Esophagus muscularis mucosa (tissue), 4 donors: ENCODE measurements at regions not wholly inside any gene's neighbourhood (a gene's known extent, or its start where the extent isn't known, plus 50 kb on each side); places are given as distances from the start of the nearest gene placed in this dataset.
A peak's percentile ranks its signal among the peaks of the same experiment; 100 is the strongest.

Experiments used
- DNase-seq: peaks from one replicate; pipeline ENCODE4 v3.0.0-alpha.2; 2017; ENCODE audit errors: extremely low spot score
- H3K27ac ChIP-seq, 4 donors: fragments of 200-600 bp; sonication (generic); replicated peaks in 1 of 4; 1 replicate in 3 of 4; 2 replicates in 1 of 4; pipeline ENCODE4 v1.5.1; 2016 to 2019; ENCODE audit warnings: mild to moderate bottlenecking in 1 of 4
- H3K27me3 ChIP-seq, 4 donors: fragments of 200-600 bp; sonication (generic); one replicate each; pipeline versions ENCODE4 v1.5.1 to v1.6.0; 2016 to 2019
- H3K36me3 ChIP-seq, 4 donors: fragments of 200-600 bp; sonication (generic); one replicate each; pipeline ENCODE4 v1.5.1; 2016 to 2019
- H3K4me1 ChIP-seq, 4 donors: fragments of 200-600 bp; sonication (generic); one replicate each; pipeline ENCODE4 v1.5.1; 2016 to 2019
- H3K4me3 ChIP-seq, 4 donors: fragments of 200-600 bp; sonication (generic); 1 replicate in 2 of 4; 2 replicates in 2 of 4; pipeline ENCODE4 v1.5.1; 2016 to 2019; ENCODE audit warnings: mild to moderate bottlenecking in 4 of 4, moderate library complexity in 1 of 4
- H3K9me3 ChIP-seq, 4 donors: fragments of 200-600 bp; sonication (generic); 1 replicate in 3 of 4; 2 replicates in 1 of 4; pipeline ENCODE4 v1.5.1; 2016 to 2019
- EP300 ChIP-seq: sonication (generic); formaldehyde crosslinking; IDR thresholded peaks from one replicate; pipeline ENCODE4 v1.6.1; 2017; ENCODE audit warnings: antibody characterized with exemption
- POLR2A ChIP-seq: fragments of 450-650 bp; IDR thresholded peaks from one replicate; pipeline ENCODE4 v1.6.1; 2017; ENCODE audit warnings: antibody characterized with exemption, moderate library complexity, mild to moderate bottlenecking, low read depth
- POLR2AphosphoS5 ChIP-seq, 2 donors: sonication (generic); formaldehyde crosslinking; IDR thresholded peaks; one replicate each; pipeline ENCODE4 v1.6.1; 2017; ENCODE audit warnings: antibody characterized with exemption in 2 of 2
- WGBS: methylation state at CpG from one replicate; pipeline ENCODE4 v1.1.5; 2018; 5-methylcytosine and 5-hydroxymethylcytosine counted together
- intact Hi-C: fragments of 100-400 bp; cut with DNase I; formaldehyde crosslinking; loops from one replicate; pipeline ENCODE4 v1.15.1; 2023
- TF ChIP-seq, protein P1 (sequence below), 3 experiments: fragments of 200-600 bp in 2 of 3; fragments of 450-650 bp in 1 of 3; sonication (generic) in 2 of 3; IDR thresholded peaks; one replicate each; pipeline ENCODE4 v1.5.1; 2017 to 2019; ENCODE audit warnings: antibody characterized with exemption in 3 of 3, mild to moderate bottlenecking in 2 of 3, moderate library complexity in 1 of 3

DNA sequence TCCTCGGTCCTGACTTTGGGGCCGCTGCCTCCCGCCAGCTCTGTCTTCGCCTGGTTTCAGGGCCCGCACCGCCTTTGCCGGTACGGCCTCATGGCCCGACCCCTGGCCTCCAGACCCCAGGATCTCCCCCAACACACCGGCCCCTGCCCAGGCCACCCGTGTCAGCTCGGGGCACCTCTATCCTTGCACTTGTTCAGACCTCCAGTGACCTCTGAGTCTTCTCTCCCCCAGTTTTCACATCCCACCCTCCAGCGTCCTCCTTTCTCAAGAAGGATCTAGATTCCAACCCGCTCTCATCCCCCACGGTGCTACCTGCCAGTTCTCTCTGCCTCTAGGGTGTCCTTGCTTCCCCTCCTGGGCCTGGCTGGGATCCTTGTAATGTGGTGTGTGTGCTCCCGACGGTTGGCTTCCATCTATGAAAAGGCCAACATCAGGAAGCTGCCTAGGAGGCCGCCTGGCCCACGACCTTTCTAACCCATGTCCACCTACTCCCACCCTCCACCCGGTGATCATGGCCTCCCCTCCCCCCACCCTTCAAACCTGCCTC lies 61.1 kb downstream of the SPATA31C2 start:
- TF ChIP-seq POLR2A (no peak), EP300 (no peak), POLR2AphosphoS5 (IDR thresholded peaks at IDR 0.05) (no peak)
- TF ChIP-seq, protein P1, sequence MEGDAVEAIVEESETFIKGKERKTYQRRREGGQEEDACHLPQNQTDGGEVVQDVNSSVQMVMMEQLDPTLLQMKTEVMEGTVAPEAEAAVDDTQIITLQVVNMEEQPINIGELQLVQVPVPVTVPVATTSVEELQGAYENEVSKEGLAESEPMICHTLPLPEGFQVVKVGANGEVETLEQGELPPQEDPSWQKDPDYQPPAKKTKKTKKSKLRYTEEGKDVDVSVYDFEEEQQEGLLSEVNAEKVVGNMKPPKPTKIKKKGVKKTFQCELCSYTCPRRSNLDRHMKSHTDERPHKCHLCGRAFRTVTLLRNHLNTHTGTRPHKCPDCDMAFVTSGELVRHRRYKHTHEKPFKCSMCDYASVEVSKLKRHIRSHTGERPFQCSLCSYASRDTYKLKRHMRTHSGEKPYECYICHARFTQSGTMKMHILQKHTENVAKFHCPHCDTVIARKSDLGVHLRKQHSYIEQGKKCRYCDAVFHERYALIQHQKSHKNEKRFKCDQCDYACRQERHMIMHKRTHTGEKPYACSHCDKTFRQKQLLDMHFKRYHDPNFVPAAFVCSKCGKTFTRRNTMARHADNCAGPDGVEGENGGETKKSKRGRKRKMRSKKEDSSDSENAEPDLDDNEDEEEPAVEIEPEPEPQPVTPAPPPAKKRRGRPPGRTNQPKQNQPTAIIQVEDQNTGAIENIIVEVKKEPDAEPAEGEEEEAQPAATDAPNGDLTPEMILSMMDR (IDR thresholded peaks at IDR 0.05): no peak
- Histone ChIP-seq H3K27me3 (no peaks in the 10 kb centered on the region), H3K27ac (peak overlapping the region; percentile 82 to 89 (median 86)), H3K36me3 (no peaks in the 10 kb centered on the region), H3K4me1 (peaks cover 9 to 20% (median 18%) of the 10 kb centered on the region in 4 donors), H3K9me3 (no peaks in the 10 kb centered on the region), H3K4me3 (peak overlapping the region; percentile 57 to 68 (median 65))
- DNase-seq: no peak
- WGBS: 34% methylated on average over 18 of the region's 20 CpGs
- intact Hi-C loops: loop anchor here (5.0 kb wide), 1 partner anchor 310 kb away; the partner anchor contains the start of gene SPIN1

DNA sequence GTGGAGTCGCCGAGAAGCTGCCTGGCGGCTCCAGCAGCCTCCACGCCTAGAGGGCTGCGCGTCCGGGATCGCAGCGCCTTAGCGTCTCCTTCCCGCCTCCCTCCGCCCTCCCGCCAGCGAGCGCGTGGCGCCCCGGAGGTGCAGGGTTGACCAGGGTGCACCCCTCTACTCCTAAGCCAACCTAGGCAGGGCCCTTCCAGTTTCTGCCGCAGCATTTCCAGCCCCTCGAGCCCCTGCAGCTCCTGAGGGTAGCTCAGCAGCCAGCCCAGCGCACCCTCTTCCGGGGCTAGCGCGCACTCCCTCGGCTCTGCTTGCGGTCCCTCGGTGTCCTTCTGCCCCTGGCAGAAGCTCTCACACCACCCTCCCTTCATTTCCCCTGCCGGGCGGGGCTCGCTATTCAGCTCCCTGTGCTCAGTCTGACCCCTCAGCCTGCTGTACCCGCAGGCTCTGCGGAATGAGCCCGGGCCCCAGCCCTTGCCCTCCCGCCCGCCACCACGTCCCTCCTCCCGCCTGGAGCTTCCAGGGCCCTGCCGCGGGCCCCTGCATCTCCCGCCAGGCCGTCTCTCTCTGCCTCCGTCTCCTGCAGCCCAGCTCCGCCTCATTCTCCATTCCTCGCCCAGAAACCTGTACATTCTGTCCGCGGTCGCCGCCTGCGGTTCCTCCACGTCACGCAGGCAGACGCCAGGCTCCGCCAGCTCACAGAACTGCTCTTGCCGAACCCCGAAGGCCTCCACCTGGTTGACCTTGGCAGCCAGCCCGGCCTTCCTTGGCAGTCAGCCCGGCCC lies 61.8 kb downstream of the SPATA31C2 start:
- DNase-seq: no peak
- 1% methylated on average over 33 of the region's 57 CpGs for WGBS
- peak overlapping the region; percentile 82 to 89 (median 86) for H3K27ac ChIP-seq
- no peaks in the 10 kb centered on the region for H3K9me3 ChIP-seq
- H3K4me1 ChIP-seq: peaks cover 9 to 20% (median 18%) of the 10 kb centered on the region in 4 donors
- H3K27me3 ChIP-seq: no peaks in the 10 kb centered on the region
- intact Hi-C loops: loop anchor here (5.0 kb wide), 1 partner anchor 311 kb away; the partner anchor contains the start of gene SPIN1
- H3K4me3 ChIP-seq: peak overlapping the region; percentile 57 to 68 (median 65)
- H3K36me3 ChIP-seq: no peaks in the 10 kb centered on the region
- TF ChIP-seq POLR2A (no peak), EP300 (peak; percentile 19), POLR2AphosphoS5 (IDR thresholded peaks at IDR 0.05) (peak; percentile 49 to 51)
- TF ChIP-seq, protein P1 (IDR thresholded peaks at IDR 0.05): peak in 1 of 3 experiments; percentile 31

DNA sequence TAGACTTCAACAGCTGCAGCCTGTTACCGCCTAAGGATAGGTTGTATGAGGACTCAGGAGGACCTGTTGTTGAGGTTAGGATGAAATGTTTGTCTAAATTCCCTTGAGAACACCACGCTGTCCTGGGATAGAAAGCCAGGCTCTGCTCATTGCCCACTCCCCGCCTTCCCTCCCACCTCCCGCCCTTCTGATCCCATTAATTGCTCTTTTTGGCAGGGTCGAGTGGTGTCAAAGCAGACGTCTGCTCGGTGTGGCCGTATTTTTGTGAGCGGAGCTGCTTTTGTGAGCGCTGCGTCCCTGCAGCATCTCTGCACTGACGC lies 62.3 kb downstream of the SPATA31C2 start:
- DNase-seq: no peak
- peak overlapping the region; percentile 82 to 89 (median 86) for H3K27ac ChIP-seq
- no peaks in the 10 kb centered on the region for H3K36me3 ChIP-seq
- peaks cover 9 to 20% (median 18%) of the 10 kb centered on the region in 4 donors for H3K4me1 ChIP-seq
- H3K4me3 ChIP-seq: peak overlapping the region; percentile 57 to 68 (median 65)
- intact Hi-C loops: loop anchor here (5.0 kb wide), 1 partner anchor 311 kb away; the partner anchor contains the start of gene SPIN1
- 4% methylated on average over 4 of the region's 12 CpGs for WGBS
- H3K27me3 ChIP-seq: no peaks in the 10 kb centered on the region
- TF ChIP-seq POLR2AphosphoS5 (IDR thresholded peaks at IDR 0.05): peak in 1 of 2 donors; percentile 1
- TF ChIP-seq EP300: no peak
- no peaks in the 10 kb centered on the region for H3K9me3 ChIP-seq

DNA sequence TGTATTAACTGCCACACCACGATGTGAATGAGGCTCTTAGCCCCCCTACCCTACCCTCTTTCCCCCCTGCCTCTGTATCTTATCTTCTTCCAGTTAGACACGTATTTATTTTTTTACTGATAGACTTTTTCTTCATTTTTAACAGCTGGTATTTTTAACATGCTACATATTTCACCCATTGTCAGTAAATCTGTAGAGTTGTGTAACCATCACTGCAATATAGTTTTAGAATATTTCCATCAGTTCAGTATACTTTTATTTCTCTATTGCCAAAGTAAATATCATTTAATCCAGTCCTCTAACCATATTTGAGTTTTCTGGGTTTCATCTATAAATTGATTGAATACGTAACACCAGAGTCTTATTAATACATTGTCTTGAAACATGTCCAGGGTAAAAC lies 62.8 kb downstream of the SPATA31C2 start:
- peaks cover 9 to 20% (median 18%) of the 10 kb centered on the region in 4 donors for H3K4me1 ChIP-seq
- WGBS: 55% methylated on average over 3 of the region's 3 CpGs
- peak overlapping the region; percentile 82 to 89 (median 86) for H3K27ac ChIP-seq
- H3K4me3 ChIP-seq: peak overlapping the region in 3 of 4 donors; percentile 62 to 68 (median 68)
- no peaks in the 10 kb centered on the region for H3K36me3 ChIP-seq
- intact Hi-C loops: loop anchor here (5.0 kb wide), 1 partner anchor 312 kb away; the partner anchor contains the start of gene SPIN1
- no peaks in the 10 kb centered on the region for H3K9me3 ChIP-seq
- H3K27me3 ChIP-seq: no peaks in the 10 kb centered on the region
- no peak for DNase-seq
- TF ChIP-seq, protein P1 (IDR thresholded peaks at IDR 0.05): no peak
- TF ChIP-seq POLR2AphosphoS5 (IDR thresholded peaks at IDR 0.05) (no peak), EP300 (no peak), POLR2A (no peak)

DNA sequence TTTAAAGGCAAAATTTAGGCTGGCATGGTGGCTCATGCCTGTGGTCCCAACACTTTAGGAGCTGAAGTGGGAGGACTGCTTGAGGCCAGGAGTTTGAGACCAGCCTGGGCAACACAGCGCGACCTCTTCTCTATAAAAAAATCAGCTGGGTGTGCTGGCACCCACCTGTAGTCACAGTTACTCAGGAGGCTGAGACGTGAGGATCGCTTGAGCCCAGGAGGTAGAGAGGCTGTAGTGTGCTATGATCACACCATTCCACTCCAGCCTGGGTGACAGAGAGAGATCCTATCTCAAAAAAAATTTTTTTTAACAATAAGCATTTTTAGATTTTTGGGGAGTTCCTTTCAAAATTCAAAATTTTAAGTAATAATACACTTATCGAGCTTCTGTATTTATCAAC lies 63.3 kb downstream of the SPATA31C2 start:
- no peaks in the 10 kb centered on the region for H3K27me3 ChIP-seq
- H3K27ac ChIP-seq: no peak overlapping the region
- TF ChIP-seq POLR2A: no peak
- no peak for TF ChIP-seq POLR2AphosphoS5 (IDR thresholded peaks at IDR 0.05)
- no peak overlapping the region for H3K4me3 ChIP-seq
- peaks cover 9 to 20% (median 18%) of the 10 kb centered on the region in 4 donors for H3K4me1 ChIP-seq
- 91% methylated on average over 5 of the region's 5 CpGs for WGBS
- H3K9me3 ChIP-seq: no peaks in the 10 kb centered on the region
- no peak for DNase-seq
- no peaks in the 10 kb centered on the region for H3K36me3 ChIP-seq
- intact Hi-C loops: loop anchor here (5.0 kb wide), 1 partner anchor 312 kb away; the partner anchor contains the start of gene SPIN1
